ENCODE measurements at regions not wholly inside any gene's neighbourhood (a gene's known extent, or its start where the extent isn't known, plus 50 kb on each side); places are given as distances from the start of the nearest gene placed in this dataset.
"Not testable (repeated sequence)": the region's sequence is repeated elsewhere in the genome, so short reads cannot be mapped to it uniquely, and the experiment has no call there.

DNA sequence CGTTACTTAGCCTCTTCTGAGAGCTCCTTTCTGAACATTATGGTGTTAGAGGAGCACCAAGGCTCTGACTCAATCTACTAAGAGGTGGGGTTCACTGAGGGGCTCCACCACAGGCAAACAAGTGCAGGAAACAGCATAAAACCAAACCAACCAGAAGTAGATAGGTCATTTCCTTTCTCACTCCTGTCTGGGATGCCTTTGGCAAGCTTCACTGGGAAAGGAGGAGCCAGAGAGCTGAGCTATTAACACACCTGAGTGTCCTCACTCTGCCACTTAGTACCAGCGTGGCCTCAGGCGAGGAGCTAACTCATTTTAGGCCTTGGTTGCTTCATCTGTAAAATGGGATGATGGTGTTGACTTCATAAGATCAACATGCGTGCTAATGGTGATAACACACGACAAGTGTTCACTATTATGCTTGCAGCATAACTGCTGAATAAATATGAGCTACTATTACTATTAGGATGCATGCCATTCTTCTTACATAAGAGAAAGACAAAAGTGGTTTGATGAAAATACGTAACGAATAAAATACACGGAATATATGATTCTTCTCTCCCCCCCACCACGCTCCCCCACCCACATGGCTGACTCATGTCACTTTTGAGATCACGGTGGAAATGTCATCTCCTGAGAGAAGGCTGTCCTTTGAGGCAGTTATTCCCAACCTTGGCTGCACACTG is 185.4 kb downstream of the BCAS1 start:
- Histone ChIP-seq H3K9me3 (ENCODE audit: insufficient read depth, low read length) (no peaks in the 10 kb centered on the region), H3K4me3 (ENCODE audit: insufficient read length, low read depth) (no peak overlapping the region), H3K4me1 (ENCODE audit: insufficient read depth, insufficient read length) (peaks cover 6% of the 10 kb centered on the region), H3K36me3 (ENCODE audit: insufficient read depth, insufficient read length, low read length) (no peaks in the 10 kb centered on the region), H3K9ac (ENCODE audit: insufficient read length, low read depth) (no peak overlapping the region), H3K27me3 (ENCODE audit: insufficient read depth, insufficient read length) (no peaks in the 10 kb centered on the region)
- TF ChIP-seq ZNF274 (IDR thresholded peaks at IDR 0.05; ENCODE audit: low read depth, low read length): no peak
- no peak for DNase-seq (ENCODE audit: low read depth, low spot score)

DNA sequence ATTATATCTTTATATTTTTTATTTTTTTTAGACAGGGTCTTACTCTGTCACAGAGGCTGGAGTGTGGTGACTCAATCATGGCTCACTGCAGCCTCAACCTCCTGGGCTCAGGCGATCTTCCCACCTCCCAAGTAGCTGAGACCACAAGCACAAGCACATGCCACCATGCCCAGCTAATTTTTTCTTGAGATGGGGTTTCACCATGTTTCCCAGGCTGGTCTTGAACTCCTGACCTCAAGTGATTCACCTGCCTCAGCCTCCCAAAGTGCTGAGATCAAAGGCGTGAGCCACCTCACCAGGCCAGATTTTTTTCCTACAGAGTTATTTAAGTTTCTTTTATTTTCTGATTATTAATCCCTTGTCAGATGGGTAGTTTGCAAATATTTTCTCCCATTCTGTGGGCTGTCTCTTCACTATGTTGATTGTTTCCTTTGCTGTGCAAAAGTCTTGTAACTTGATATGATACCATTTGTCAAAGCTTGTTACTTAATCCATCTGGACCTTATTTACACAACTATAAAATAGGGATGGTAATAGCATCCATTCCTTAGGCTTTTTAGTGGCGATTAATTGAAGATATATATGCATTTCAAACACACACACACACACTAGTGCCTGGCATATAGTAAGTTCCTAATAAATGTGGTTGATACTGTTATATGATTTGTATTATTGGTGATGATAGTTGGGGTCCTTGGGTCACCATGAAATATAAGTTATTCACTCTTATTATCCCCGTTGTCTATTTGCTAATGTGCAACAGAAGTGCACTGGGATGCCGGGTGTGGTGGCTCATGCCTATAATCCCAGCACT is 187.1 kb downstream of the BCAS1 start:
- Histone ChIP-seq H3K4me1 (ENCODE audit: insufficient read depth, insufficient read length) (peaks cover 4% of the 10 kb centered on the region), H3K4me3 (ENCODE audit: insufficient read length, low read depth) (no peak overlapping the region), H3K9me3 (ENCODE audit: insufficient read depth, low read length) (no peaks in the 10 kb centered on the region), H3K9ac (ENCODE audit: insufficient read length, low read depth) (no peak overlapping the region), H3K36me3 (ENCODE audit: insufficient read depth, insufficient read length, low read length) (no peaks in the 10 kb centered on the region), H3K27me3 (ENCODE audit: insufficient read depth, insufficient read length) (no peaks in the 10 kb centered on the region)
- no peak for TF ChIP-seq SUZ12 (IDR thresholded peaks at IDR 0.05; ENCODE audit: extremely low read depth, insufficient read depth, insufficient read length)
- no peak for DNase-seq (ENCODE audit: low read depth, low spot score)

DNA sequence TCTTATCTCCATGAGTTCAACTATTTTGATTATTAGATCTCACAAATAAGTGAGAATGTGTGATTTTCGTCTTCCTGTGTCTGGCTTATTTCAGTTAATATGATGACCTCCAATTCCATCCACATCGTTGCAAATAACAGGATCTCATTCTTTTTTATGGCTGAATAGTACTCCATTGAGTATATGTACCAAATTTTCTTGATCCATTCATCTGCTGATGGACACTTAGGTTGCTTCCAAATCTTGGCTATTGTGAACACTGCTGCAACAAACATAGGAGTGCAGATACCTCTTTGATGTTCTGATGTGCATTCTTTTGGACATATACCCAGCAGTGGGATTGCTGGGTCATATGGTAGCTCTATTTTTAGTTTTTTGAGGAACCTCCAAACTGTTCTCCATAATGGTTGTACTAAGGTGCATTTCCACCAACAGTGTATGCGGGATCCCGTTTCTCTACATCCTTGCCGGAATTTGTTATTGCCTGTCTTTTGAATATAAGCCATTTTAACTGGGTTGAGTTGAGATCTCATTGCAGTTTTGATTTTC is 187.9 kb downstream of the BCAS1 start:
- not testable (repeated sequence) for H3K4me1 ChIP-seq (ENCODE audit: insufficient read depth, insufficient read length); H3K9me3 ChIP-seq (ENCODE audit: insufficient read depth, low read length); H3K4me3 ChIP-seq (ENCODE audit: insufficient read length, low read depth); H3K27me3 ChIP-seq (ENCODE audit: insufficient read depth, insufficient read length); H3K36me3 ChIP-seq (ENCODE audit: insufficient read depth, insufficient read length, low read length); H3K9ac ChIP-seq (ENCODE audit: insufficient read length, low read depth); DNase-seq (ENCODE audit: low read depth, low spot score)

DNA sequence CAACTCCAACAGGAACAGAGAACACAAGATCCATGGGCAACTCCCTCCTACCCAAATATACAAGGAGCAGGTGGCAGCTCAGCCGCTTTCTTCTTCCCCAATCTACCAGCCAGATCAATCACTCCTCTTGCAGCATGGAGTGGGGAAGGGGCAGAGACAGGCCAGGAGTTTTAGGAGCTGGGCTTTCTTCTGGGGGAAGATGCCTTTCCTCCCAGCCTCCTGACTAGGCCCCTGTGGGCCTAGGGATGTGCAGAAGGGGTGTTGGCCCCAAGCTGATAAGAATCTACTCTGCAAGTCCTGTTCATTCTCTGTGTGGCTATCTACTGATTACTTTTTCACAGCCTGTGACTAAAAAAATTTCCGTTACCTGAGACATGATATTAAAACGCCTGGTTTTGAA is 189.0 kb downstream of the BCAS1 start:
- Histone ChIP-seq H3K4me3 (ENCODE audit: insufficient read length, low read depth) (no peak overlapping the region), H3K9ac (ENCODE audit: insufficient read length, low read depth) (no peak overlapping the region), H3K27me3 (ENCODE audit: insufficient read depth, insufficient read length) (no peaks in the 10 kb centered on the region), H3K36me3 (ENCODE audit: insufficient read depth, insufficient read length, low read length) (no peaks in the 10 kb centered on the region), H3K4me1 (ENCODE audit: insufficient read depth, insufficient read length) (peaks cover 4% of the 10 kb centered on the region), H3K9me3 (ENCODE audit: insufficient read depth, low read length) (no peaks in the 10 kb centered on the region)
- TF ChIP-seq ZNF274 (IDR thresholded peaks at IDR 0.05; ENCODE audit: low read depth, low read length): no peak
- TF ChIP-seq SUZ12 (IDR thresholded peaks at IDR 0.05; ENCODE audit: extremely low read depth, insufficient read depth, insufficient read length): no peak
- no peak for TF ChIP-seq YY1 (IDR thresholded peaks at IDR 0.05; ENCODE audit: insufficient read depth, insufficient read length)
- no peak for DNase-seq (ENCODE audit: low read depth, low spot score)

- DNase-seq (ENCODE audit: low read depth, low spot score): no peak
- H3K36me3 ChIP-seq (ENCODE audit: insufficient read depth, insufficient read length, low read length): no peaks in the 10 kb centered on the region
- H3K27me3 ChIP-seq (ENCODE audit: insufficient read depth, insufficient read length): no peaks in the 10 kb centered on the region
- TF ChIP-seq ZNF274 (IDR thresholded peaks at IDR 0.05; ENCODE audit: low read depth, low read length) (no peak), YY1 (IDR thresholded peaks at IDR 0.05; ENCODE audit: insufficient read depth, insufficient read length) (no peak), SUZ12 (IDR thresholded peaks at IDR 0.05; ENCODE audit: extremely low read depth, insufficient read depth, insufficient read length) (no peak)
- H3K4me3 ChIP-seq (ENCODE audit: insufficient read length, low read depth): no peak overlapping the region
- no peak overlapping the region for H3K9ac ChIP-seq (ENCODE audit: insufficient read length, low read depth)
- H3K9me3 ChIP-seq (ENCODE audit: insufficient read depth, low read length): no peaks in the 10 kb centered on the region
- peaks cover 4% of the 10 kb centered on the region for H3K4me1 ChIP-seq (ENCODE audit: insufficient read depth, insufficient read length)
These were observed 190.2 kb downstream of the BCAS1 start for GRCh38 chr20:53880108-53880641.

DNA sequence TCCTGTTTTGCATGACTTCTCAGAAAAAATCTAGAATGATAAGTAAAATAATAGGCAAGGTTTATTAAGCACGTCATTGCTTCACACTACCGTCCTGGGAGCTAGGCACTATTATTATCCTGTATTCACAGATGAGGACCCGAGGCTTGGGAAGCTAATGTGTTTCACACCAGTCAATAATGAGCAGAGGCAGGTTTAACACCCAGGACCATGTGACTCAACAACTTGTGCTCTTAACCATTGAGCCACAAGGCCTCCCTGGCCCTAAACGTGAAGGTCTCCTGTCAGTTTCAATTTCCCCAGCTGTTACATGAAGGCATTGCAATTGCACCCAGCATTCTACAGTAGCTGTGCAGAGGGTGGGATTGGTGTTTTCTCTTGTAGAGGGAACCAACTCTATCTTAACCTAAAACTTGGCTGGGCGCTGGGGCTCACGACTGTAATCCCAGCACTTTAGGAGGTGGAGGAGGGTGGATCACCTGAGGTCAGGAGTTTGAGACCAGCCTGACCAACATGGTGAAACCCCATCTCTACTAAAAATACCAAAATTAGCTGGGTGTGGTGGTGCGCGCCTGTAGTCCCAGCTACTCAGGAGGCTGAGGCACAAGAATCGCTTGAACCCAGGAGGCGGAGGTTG is 191.2 kb downstream of the BCAS1 start:
- H3K4me1 ChIP-seq (ENCODE audit: insufficient read depth, insufficient read length): peaks cover 1% of the 10 kb centered on the region
- no peaks in the 10 kb centered on the region for H3K36me3 ChIP-seq (ENCODE audit: insufficient read depth, insufficient read length, low read length)
- DNase-seq (ENCODE audit: low read depth, low spot score): no peak
- no peaks in the 10 kb centered on the region for H3K9me3 ChIP-seq (ENCODE audit: insufficient read depth, low read length)
- TF ChIP-seq ZNF274 (IDR thresholded peaks at IDR 0.05; ENCODE audit: low read depth, low read length) (no peak), SUZ12 (IDR thresholded peaks at IDR 0.05; ENCODE audit: extremely low read depth, insufficient read depth, insufficient read length) (no peak), YY1 (IDR thresholded peaks at IDR 0.05; ENCODE audit: insufficient read depth, insufficient read length) (no peak)
- no peaks in the 10 kb centered on the region for H3K27me3 ChIP-seq (ENCODE audit: insufficient read depth, insufficient read length)
- H3K4me3 ChIP-seq (ENCODE audit: insufficient read length, low read depth): no peak overlapping the region
- H3K9ac ChIP-seq (ENCODE audit: insufficient read length, low read depth): no peak overlapping the region
